Bronchial epithelial cell (primary cell): ENCODE measurements at regions not wholly inside any gene's neighbourhood (a gene's known extent, or its start where the extent isn't known, plus 50 kb on each side); places are given as distances from the start of the nearest gene placed in this dataset.

ENCODE experiments used
- DNase-seq: peaks from one replicate; pipeline ENCODE4 v3.0.0-alpha.2; 2010; ENCODE audit warnings: low read depth
- FAIRE-seq: peaks from 2 replicates; lab custom pipeline; 2011; peaks lifted over from hg19 to GRCh38; lab: Jason Lieb, UNC
- H3K27me3 ChIP-seq: 2 replicates; pipeline ENCODE4 v1.5.1; 2011; ENCODE audit warnings: low read length; ENCODE audit not compliant: control insufficient read depth, insufficient read depth
- H3K36me3 ChIP-seq: 2 replicates; pipeline ENCODE4 v1.5.1; 2011; ENCODE audit warnings: low read length; ENCODE audit not compliant: control insufficient read depth, insufficient read depth
- H3K4me3 ChIP-seq: 2 replicates; pipeline ENCODE4 v1.5.1; 2011; ENCODE audit warnings: mild to moderate bottlenecking, low read depth, low read length, control low read depth
- CTCF ChIP-seq: IDR thresholded peaks from 2 replicates; pipeline ENCODE4 v1.5.1; 2011; ENCODE audit warnings: mild to moderate bottlenecking, moderate library complexity, low read length, control low read depth, inconsistent platforms; ENCODE audit not compliant: insufficient read depth, severe bottlenecking

GRCh38 chr3:127377801-127378655 lies 90.2 kb upstream of the PRR20G start:
- Histone ChIP-seq H3K36me3 (no peaks in the 10 kb centered on the region), H3K27me3 (no peaks in the 10 kb centered on the region), H3K4me3 (no peak overlapping the region)
- TF ChIP-seq CTCF, result no peak
- DNase-seq (no peak), FAIRE-seq (no peak)

GRCh38 chr3:127375151-127375930 lies 87.5 kb upstream of the PRR20G start:
- FAIRE-seq (no peak), DNase-seq (no peak)
- Histone ChIP-seq H3K4me3 (no peak overlapping the region), H3K36me3 (no peaks in the 10 kb centered on the region), H3K27me3 (no peaks in the 10 kb centered on the region)
- TF ChIP-seq CTCF, result no peak

GRCh38 chr3:127374086-127375010 lies 86.5 kb upstream of the PRR20G start:
- no peak for DNase-seq
- peak; percentile 72 for FAIRE-seq
- Histone ChIP-seq H3K27me3 (no peaks in the 10 kb centered on the region), H3K36me3 (no peaks in the 10 kb centered on the region), H3K4me3 (no peak overlapping the region)
- TF ChIP-seq CTCF, result peak; percentile 61

GRCh38 chr3:127373441-127374085 lies 85.7 kb upstream of the PRR20G start:
- no peak for FAIRE-seq
- no peak for DNase-seq
- peaks cover 3% of the 10 kb centered on the region for H3K27me3 ChIP-seq
- H3K36me3 ChIP-seq, result no peaks in the 10 kb centered on the region
- H3K4me3 ChIP-seq, result no peak overlapping the region
- TF ChIP-seq CTCF, result no peak

- no peak for DNase-seq
- Histone ChIP-seq H3K27me3 (peaks cover 6% of the 10 kb centered on the region), H3K36me3 (no peaks in the 10 kb centered on the region), H3K4me3 (no peak overlapping the region)
- no peak for FAIRE-seq
- no peak for TF ChIP-seq CTCF
Observed at GRCh38 chr3:127371846-127372245, 84.0 kb upstream of the PRR20G start.
